Sigmoid colon (tissue), 6 donors: ENCODE measurements at regions not wholly inside any gene's neighbourhood (a gene's known extent, or its start where the extent isn't known, plus 50 kb on each side); places are given as distances from the start of the nearest gene placed in this dataset.

Experiments
- DNase-seq: peaks from one replicate; pipeline ENCODE4 v3.0.0-alpha.2; 2019
- H3K27ac ChIP-seq, 4 donors: fragments of 200-600 bp; sonication (generic); one replicate each; pipeline ENCODE4 v1.5.1; 2016 to 2019; ENCODE audit warnings: mild to moderate bottlenecking in 1 of 4
- H3K27me3 ChIP-seq, 3 donors: fragments of 200-600 bp; sonication (generic); one replicate each; pipeline ENCODE4 v1.5.1; 2019; ENCODE audit warnings: mild to moderate bottlenecking in 1 of 3
- H3K36me3 ChIP-seq, 4 donors: fragments of 200-600 bp; sonication (generic); one replicate each; pipeline ENCODE4 v1.5.1; 2016 to 2019
- H3K4me1 ChIP-seq, 4 donors: fragments of 200-600 bp; sonication (generic); one replicate each; pipeline ENCODE4 v1.5.1; 2017 to 2019
- H3K4me3 ChIP-seq, 4 donors: fragments of 200-600 bp; sonication (generic); one replicate each; pipeline ENCODE4 v1.5.1; 2017 to 2019; ENCODE audit warnings: mild to moderate bottlenecking in 2 of 4, moderate library complexity in 1 of 4
- H3K9me3 ChIP-seq, 4 donors: fragments of 200-600 bp in 3 of 4; sonication (generic) in 3 of 4; one replicate each; pipeline versions ENCODE4 v1.5.1 to v1.6.1; 2013 to 2019
- CTCF ChIP-seq, 4 experiments: fragments of 450-650 bp in 3 of 4; fragments of 200-600 bp in 1 of 4; IDR thresholded peaks; one replicate each; pipeline ENCODE4 v1.5.1; 2016 to 2019; ENCODE audit warnings: antibody characterized with exemption in 4 of 4, mild to moderate bottlenecking in 3 of 4, moderate library complexity in 2 of 4
- EP300 ChIP-seq, 4 donors: sonication (generic); formaldehyde crosslinking; IDR thresholded peaks; one replicate each; pipeline ENCODE4 v1.6.1; 2017; ENCODE audit warnings: antibody characterized with exemption in 4 of 4
- POLR2A ChIP-seq, 2 donors: fragments of 450-650 bp; IDR thresholded peaks; one replicate each; pipeline ENCODE4 v1.6.1; 2016; ENCODE audit warnings: antibody characterized with exemption in 2 of 2, mild to moderate bottlenecking in 2 of 2, moderate library complexity in 2 of 2
- POLR2AphosphoS5 ChIP-seq, 4 donors: sonication (generic); formaldehyde crosslinking; IDR thresholded peaks; one replicate each; pipeline ENCODE4 v1.6.1; 2017; ENCODE audit warnings: antibody characterized with exemption in 4 of 4
- WGBS, 2 donors: extraction: QIAGEN DNeasy Blood & Tissue Kit; methylation state at CpG; one replicate each; pipeline ENCODE4 v1.1.7; 2013; 5-methylcytosine and 5-hydroxymethylcytosine counted together
- intact Hi-C: fragments of 100-400 bp; cut with DNase I; formaldehyde crosslinking; loops from one replicate; pipeline ENCODE4 v1.15.1; 2023
- donor health status: healthy with polysubstance abuse.
- donor health status: healthy.

GRCh38 chr10:44261710-44262455, 123.0 kb downstream of the CXCL12 start:
- H3K4me3 ChIP-seq: no peak overlapping the region
- TF ChIP-seq CTCF (IDR thresholded peaks at IDR 0.05) (no peak), EP300 (IDR thresholded peaks at IDR 0.05) (no peak), POLR2AphosphoS5 (IDR thresholded peaks at IDR 0.05) (peak in 3 of 4 donors; percentile 1 to 31 (median 22)), POLR2A (IDR thresholded peaks at IDR 0.05) (no peak)
- H3K27me3 ChIP-seq: no peaks in the 10 kb centered on the region
- H3K27ac ChIP-seq: peak overlapping the region in 3 of 4 donors; percentile 14 to 70 (median 64)
- DNase-seq: peak; percentile 70
- 59 to 62% methylated on average over 7 of the region's 7 CpGs for WGBS, 2 donors
- H3K36me3 ChIP-seq: no peaks in the 10 kb centered on the region
- intact Hi-C loops: no loop called here
- peaks cover 0 to 48% (median 36%) of the 10 kb centered on the region in 4 donors for H3K4me1 ChIP-seq
- no peaks in the 10 kb centered on the region for H3K9me3 ChIP-seq

GRCh38 chr10:44261296-44261695, 123.6 kb downstream of the CXCL12 start:
- 82 to 83% methylated on average over 16 of the region's 16 CpGs for WGBS, 2 donors
- H3K27ac ChIP-seq: peak overlapping the region in 3 of 4 donors; percentile 14 to 70 (median 64)
- intact Hi-C loops: no loop called here

GRCh38 chr10:44260286-44260928, 124.5 kb downstream of the CXCL12 start:
- Histone ChIP-seq H3K27ac (no peak overlapping the region), H3K9me3 (no peaks in the 10 kb centered on the region), H3K4me1 (peaks cover 0 to 48% (median 36%) of the 10 kb centered on the region in 4 donors), H3K4me3 (no peak overlapping the region), H3K36me3 (no peaks in the 10 kb centered on the region), H3K27me3 (no peaks in the 10 kb centered on the region)
- 86 to 91% methylated on average over 13 of the region's 13 CpGs for WGBS, 2 donors
- TF ChIP-seq POLR2A (IDR thresholded peaks at IDR 0.05): no peak
- TF ChIP-seq CTCF (IDR thresholded peaks at IDR 0.05): no peak
- no peak for TF ChIP-seq POLR2AphosphoS5 (IDR thresholded peaks at IDR 0.05)
- TF ChIP-seq EP300 (IDR thresholded peaks at IDR 0.05): no peak
- intact Hi-C loops: no loop called here
- DNase-seq: no peak

More at GRCh38 chr10:44261296-44261695, 123.6 kb downstream of the CXCL12 start:
- no peaks in the 10 kb centered on the region for H3K9me3 ChIP-seq
- peaks cover 0 to 48% (median 36%) of the 10 kb centered on the region in 4 donors for H3K4me1 ChIP-seq
- no peak for DNase-seq
- H3K27me3 ChIP-seq: no peaks in the 10 kb centered on the region
- H3K36me3 ChIP-seq: no peaks in the 10 kb centered on the region
- TF ChIP-seq POLR2A (IDR thresholded peaks at IDR 0.05) (no peak), POLR2AphosphoS5 (IDR thresholded peaks at IDR 0.05) (peak in 3 of 4 donors; percentile 27 to 84 (median 79))
- H3K4me3 ChIP-seq: no peak overlapping the region

GRCh38 chr10:44259090-44259874, 125.6 kb downstream of the CXCL12 start:
- Histone ChIP-seq H3K27ac (no peak overlapping the region), H3K36me3 (no peaks in the 10 kb centered on the region), H3K27me3 (no peaks in the 10 kb centered on the region), H3K4me1 (peaks cover 0 to 42% (median 31%) of the 10 kb centered on the region in 4 donors), H3K4me3 (no peak overlapping the region), H3K9me3 (no peaks in the 10 kb centered on the region)
- 37 to 76% methylated on average over 7 of the region's 7 CpGs for WGBS, 2 donors
- DNase-seq: no peak
- intact Hi-C loops: no loop called here
- TF ChIP-seq CTCF (IDR thresholded peaks at IDR 0.05): no peak
- no peak for TF ChIP-seq POLR2A (IDR thresholded peaks at IDR 0.05)
- no peak for TF ChIP-seq EP300 (IDR thresholded peaks at IDR 0.05)
- no peak for TF ChIP-seq POLR2AphosphoS5 (IDR thresholded peaks at IDR 0.05)
